CD4-positive, alpha-beta T cell (primary cell): ENCODE measurements at regions not wholly inside any gene's neighbourhood (a gene's known extent, or its start where the extent isn't known, plus 50 kb on each side); places are given as distances from the start of the nearest gene placed in this dataset.

Experiments used
- ATAC-seq: fragments of 200-7000 bp; cut with Tn5 transposase; one replicate; pipeline ENCODE4 v1.10.0; 2022; ENCODE audit warnings: mild to moderate bottlenecking; ENCODE audit not compliant: poor library complexity
- CTCF ChIA-PET: fragments of 350-600 bp; sonication (Branson Sonifier 250); formaldehyde crosslinking; loops from one replicate; lab custom pipeline; 2021; ENCODE audit warnings: antibody characterized with exemption, inconsistent platforms; lab: Charles Lee
- POLR2A ChIA-PET: fragments of 350-600 bp; sonication (Branson Sonifier 250); formaldehyde crosslinking; loops from one replicate; lab custom pipeline; 2021; ENCODE audit warnings: antibody characterized with exemption, inconsistent platforms; lab: Charles Lee
- DNase-seq, 14 experiments: peaks; one replicate each; pipeline ENCODE4 v3.0.0-alpha.2; 2013 to 2020; ENCODE audit warnings: mixed read lengths in 2 of 14
- H3K27ac ChIP-seq, 2 donors: one replicate each; pipeline versions ENCODE4 v1.5.1 to v1.7.0; 2013; ENCODE audit warnings: low read length in 2 of 2, low read depth in 1 of 2, mild to moderate bottlenecking in 1 of 2
- H3K27me3 ChIP-seq, 2 experiments: 1 replicate in 1 of 2; 2 replicates in 1 of 2; pipeline versions ENCODE4 v1.6.1 to v1.7.0; 2013; ENCODE audit warnings: low read length in 2 of 2, control low read depth in 1 of 2, mild to moderate bottlenecking in 1 of 2, moderate library complexity in 1 of 2; ENCODE audit not compliant: insufficient read depth in 2 of 2, control insufficient read depth in 1 of 2
- H3K36me3 ChIP-seq: one replicate; pipeline ENCODE4 v1.6.1; 2013; ENCODE audit warnings: low read length, control low read depth; ENCODE audit not compliant: insufficient read depth
- H3K4me1 ChIP-seq: one replicate; pipeline ENCODE4 v1.6.1; 2013; ENCODE audit warnings: low read length, control low read depth; ENCODE audit not compliant: insufficient read depth
- H3K4me3 ChIP-seq: one replicate; pipeline ENCODE4 v1.5.1; 2013; ENCODE audit warnings: mild to moderate bottlenecking, low read length, moderate library complexity
- H3K9me3 ChIP-seq, 2 experiments: 1 replicate in 1 of 2; 2 replicates in 1 of 2; pipeline versions ENCODE4 v1.6.1 to v1.7.0; 2013; ENCODE audit warnings: low read length in 2 of 2, mild to moderate bottlenecking in 2 of 2, control low read depth in 1 of 2, moderate library complexity in 1 of 2; ENCODE audit not compliant: control insufficient read depth in 1 of 2, insufficient read depth in 1 of 2
- H3K27ac Mint-ChIP-seq: one replicate; pipeline ENCODE4 v1.8.0; 2020; ENCODE audit warnings: mixed read lengths
- H3K27me3 Mint-ChIP-seq: one replicate; pipeline ENCODE4 v1.8.0; 2021; ENCODE audit warnings: mixed read lengths
- H3K36me3 Mint-ChIP-seq: one replicate; pipeline ENCODE4 v1.8.0; 2021; ENCODE audit warnings: low read depth, mixed read lengths
- H3K4me1 Mint-ChIP-seq: one replicate; pipeline ENCODE4 v1.8.0; 2021; ENCODE audit warnings: low read depth, mixed read lengths
- H3K4me3 Mint-ChIP-seq: one replicate; pipeline ENCODE4 v1.8.0; 2020; ENCODE audit warnings: mild to moderate bottlenecking, mixed read lengths
- H3K9me3 Mint-ChIP-seq: one replicate; pipeline ENCODE4 v1.8.0; 2020; ENCODE audit warnings: mixed read lengths
- intact Hi-C, 2 experiments: fragments of 100-400 bp; cut with DNase I in 1 of 2; cut with micrococcal nuclease in 1 of 2; formaldehyde crosslinking; loops; one replicate each; pipeline versions ENCODE4 v1.15.1 to v1.9.0; 2023 to 2025; cut with DNase I, micrococcal nuclease
- TF ChIP-seq, protein P1 (sequence below): fragments of 200-600 bp; IDR thresholded peaks from one replicate; pipeline ENCODE4 v1.8.0; 2022; ENCODE audit warnings: antibody characterized with exemption, mild to moderate bottlenecking

DNA sequence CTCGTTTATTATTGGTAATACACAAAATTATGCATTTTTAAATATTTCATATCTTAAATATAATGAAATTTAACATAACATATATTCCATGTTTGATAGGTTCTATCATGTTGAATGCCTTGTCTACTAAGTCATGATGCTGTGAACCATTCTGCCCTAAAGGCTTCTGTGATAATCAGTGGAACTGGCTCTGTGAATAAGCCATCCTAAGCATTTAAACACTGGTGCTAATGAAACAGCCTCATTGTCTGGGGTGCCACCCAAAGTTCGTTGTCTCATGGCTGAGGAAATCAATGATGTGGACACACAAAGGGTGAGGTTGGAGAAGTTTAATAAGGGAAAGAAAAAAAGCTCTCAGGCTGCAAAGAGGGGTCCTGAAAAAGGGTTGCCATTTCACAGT, 264.7 kb upstream of the ZRANB2 start:
- CTCF ChIA-PET = no interaction called here
- no peak for DNase-seq
- no peak overlapping the region for H3K27ac ChIP-seq
- ATAC-seq = no peak
- peaks cover 15% of the 10 kb centered on the region for H3K9me3 Mint-ChIP-seq
- no peaks in the 10 kb centered on the region for H3K36me3 Mint-ChIP-seq
- H3K36me3 ChIP-seq = no peaks in the 10 kb centered on the region
- peaks cover 3 to 12% of the 10 kb centered on the region in 2 experiments for H3K9me3 ChIP-seq
- POLR2A ChIA-PET = no interaction called here
- no peak overlapping the region for H3K4me3 Mint-ChIP-seq
- H3K27ac Mint-ChIP-seq = no peak overlapping the region
- intact Hi-C loops = no loop called here
- no peaks in the 10 kb centered on the region for H3K27me3 ChIP-seq
- no peaks in the 10 kb centered on the region for H3K4me1 Mint-ChIP-seq
- no peak overlapping the region for H3K4me3 ChIP-seq
- TF ChIP-seq, protein P1, sequence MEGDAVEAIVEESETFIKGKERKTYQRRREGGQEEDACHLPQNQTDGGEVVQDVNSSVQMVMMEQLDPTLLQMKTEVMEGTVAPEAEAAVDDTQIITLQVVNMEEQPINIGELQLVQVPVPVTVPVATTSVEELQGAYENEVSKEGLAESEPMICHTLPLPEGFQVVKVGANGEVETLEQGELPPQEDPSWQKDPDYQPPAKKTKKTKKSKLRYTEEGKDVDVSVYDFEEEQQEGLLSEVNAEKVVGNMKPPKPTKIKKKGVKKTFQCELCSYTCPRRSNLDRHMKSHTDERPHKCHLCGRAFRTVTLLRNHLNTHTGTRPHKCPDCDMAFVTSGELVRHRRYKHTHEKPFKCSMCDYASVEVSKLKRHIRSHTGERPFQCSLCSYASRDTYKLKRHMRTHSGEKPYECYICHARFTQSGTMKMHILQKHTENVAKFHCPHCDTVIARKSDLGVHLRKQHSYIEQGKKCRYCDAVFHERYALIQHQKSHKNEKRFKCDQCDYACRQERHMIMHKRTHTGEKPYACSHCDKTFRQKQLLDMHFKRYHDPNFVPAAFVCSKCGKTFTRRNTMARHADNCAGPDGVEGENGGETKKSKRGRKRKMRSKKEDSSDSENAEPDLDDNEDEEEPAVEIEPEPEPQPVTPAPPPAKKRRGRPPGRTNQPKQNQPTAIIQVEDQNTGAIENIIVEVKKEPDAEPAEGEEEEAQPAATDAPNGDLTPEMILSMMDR = no peak
- no peaks in the 10 kb centered on the region for H3K4me1 ChIP-seq
- H3K27me3 Mint-ChIP-seq = no peaks in the 10 kb centered on the region

DNA sequence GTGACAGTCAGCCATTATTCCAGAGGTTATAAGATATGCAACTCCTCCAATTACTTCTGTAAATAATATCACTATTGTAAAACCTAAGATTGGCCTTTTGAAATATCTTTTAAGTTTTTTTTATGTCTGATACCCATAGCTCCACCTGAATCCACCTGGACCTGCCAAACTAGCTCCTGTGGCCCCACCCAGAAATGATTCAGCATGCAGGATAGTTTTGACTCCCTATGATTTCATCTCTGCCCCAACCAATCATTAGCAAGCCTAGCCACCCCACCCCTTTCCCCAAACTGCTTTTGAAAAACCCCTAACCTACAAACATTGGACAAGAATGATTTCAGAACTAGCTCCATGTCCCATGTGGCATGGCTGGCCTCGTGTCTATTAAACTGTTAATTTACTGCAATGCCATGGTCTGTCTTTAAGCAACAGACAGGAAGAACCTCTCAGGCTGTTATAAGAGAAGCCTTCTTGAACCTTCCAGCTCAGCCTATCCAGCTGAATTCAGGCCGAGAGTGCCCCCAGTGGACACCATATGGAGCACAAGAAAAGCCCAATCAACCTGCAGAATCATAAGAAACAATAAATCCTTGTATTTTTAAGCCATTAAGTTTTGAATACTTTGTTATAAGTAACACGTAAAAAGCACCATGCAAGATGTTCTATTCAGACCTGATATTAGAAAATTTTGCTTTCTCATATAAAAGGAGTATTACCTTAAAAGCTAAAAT, 263.0 kb upstream of the ZRANB2 start:
- Mint-ChIP-seq H3K36me3 (no peaks in the 10 kb centered on the region), H3K4me1 (no peaks in the 10 kb centered on the region), H3K9me3 (peaks cover 22% of the 10 kb centered on the region), H3K27ac (no peak overlapping the region), H3K27me3 (no peaks in the 10 kb centered on the region), H3K4me3 (no peak overlapping the region)
- intact Hi-C loops = no loop called here
- Histone ChIP-seq H3K9me3 (peaks cover 12 to 17% of the 10 kb centered on the region in 2 experiments), H3K4me3 (no peak overlapping the region), H3K27ac (no peak overlapping the region), H3K4me1 (no peaks in the 10 kb centered on the region), H3K27me3 (no peaks in the 10 kb centered on the region), H3K36me3 (no peaks in the 10 kb centered on the region)
- ATAC-seq (no peak), DNase-seq (no peak)
- TF ChIP-seq, protein P1 = no peak
- ChIA-PET CTCF (no interaction called here), POLR2A (no interaction called here)

DNA sequence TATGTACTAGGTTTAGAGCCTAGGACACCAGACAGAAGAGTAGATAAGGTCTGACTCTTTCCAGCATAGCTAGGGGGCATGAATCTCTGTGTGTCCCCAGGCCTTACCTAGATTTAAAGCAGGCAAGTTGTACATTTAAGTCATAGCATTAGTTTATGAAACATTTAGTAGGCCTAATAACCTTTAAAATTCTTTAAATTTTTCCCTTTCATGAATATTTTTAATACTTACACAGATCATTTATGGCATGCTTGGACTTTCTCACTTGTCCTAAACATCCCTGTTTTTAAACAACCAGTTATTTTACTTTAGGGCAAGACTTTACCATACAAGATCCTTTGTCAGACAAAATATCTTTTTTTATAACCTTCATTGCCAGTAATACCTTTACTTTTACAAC, 258.4 kb upstream of the ZRANB2 start:
- no peaks in the 10 kb centered on the region for H3K4me1 Mint-ChIP-seq

More for the DNA sequence above, 258.4 kb upstream of the ZRANB2 start:
- Histone ChIP-seq H3K4me3 (no peak overlapping the region), H3K9me3 (peaks cover 9 to 29% of the 10 kb centered on the region in 2 experiments), H3K4me1 (no peaks in the 10 kb centered on the region), H3K27ac (no peak overlapping the region), H3K27me3 (no peaks in the 10 kb centered on the region), H3K36me3 (no peaks in the 10 kb centered on the region)
- TF ChIP-seq, protein P1 = no peak
- Mint-ChIP-seq H3K4me3 (no peak overlapping the region), H3K9me3 (peaks cover 30% of the 10 kb centered on the region), H3K27ac (no peak overlapping the region), H3K36me3 (no peaks in the 10 kb centered on the region), H3K27me3 (no peaks in the 10 kb centered on the region)
- intact Hi-C loops = no loop called here
- POLR2A ChIA-PET = no interaction called here
- CTCF ChIA-PET = no interaction called here
- no peak for DNase-seq
- no peak for ATAC-seq
